HEK293 (cell line): ENCODE measurements at regions not wholly inside any gene's neighbourhood (a gene's known extent, or its start where the extent isn't known, plus 50 kb on each side); places are given as distances from the start of the nearest gene placed in this dataset.

Experiments
- KLF8 ChIP-seq: fragments of 450-650 bp; formaldehyde crosslinking; IDR thresholded peaks from 2 replicates; pipeline ENCODE4 v1.5.1; 2016; ENCODE audit warnings: missing biosample characterization, missing genetic modification characterization
- PBX3 ChIP-seq: sonication (generic); formaldehyde crosslinking; IDR thresholded peaks from 2 replicates; pipeline ENCODE4 v1.8.1; 2022; ENCODE audit warnings: mild to moderate bottlenecking, moderate library complexity, missing genetic modification reagents
- SCRT2 ChIP-seq: fragments of 450-650 bp; formaldehyde crosslinking; IDR thresholded peaks from 2 replicates; pipeline ENCODE4 v1.5.1; 2016; ENCODE audit warnings: missing biosample characterization, missing genetic modification characterization
- ZNF26 ChIP-seq: fragments of 450-650 bp; formaldehyde crosslinking; IDR thresholded peaks from 2 replicates; pipeline ENCODE4 v1.5.1; 2016; ENCODE audit warnings: missing biosample characterization, missing genetic modification characterization
- ZNF404 ChIP-seq: fragments of 450-650 bp; formaldehyde crosslinking; IDR thresholded peaks from 2 replicates; pipeline ENCODE4 v1.5.1; 2017; ENCODE audit warnings: missing biosample characterization, missing genetic modification characterization
- TF ChIP-seq, protein P1 (sequence below): fragments of 450-650 bp; formaldehyde crosslinking; IDR thresholded peaks from 2 replicates; pipeline ENCODE4 v1.5.1; 2016; ENCODE audit warnings: missing biosample characterization, missing genetic modification characterization

DNA sequence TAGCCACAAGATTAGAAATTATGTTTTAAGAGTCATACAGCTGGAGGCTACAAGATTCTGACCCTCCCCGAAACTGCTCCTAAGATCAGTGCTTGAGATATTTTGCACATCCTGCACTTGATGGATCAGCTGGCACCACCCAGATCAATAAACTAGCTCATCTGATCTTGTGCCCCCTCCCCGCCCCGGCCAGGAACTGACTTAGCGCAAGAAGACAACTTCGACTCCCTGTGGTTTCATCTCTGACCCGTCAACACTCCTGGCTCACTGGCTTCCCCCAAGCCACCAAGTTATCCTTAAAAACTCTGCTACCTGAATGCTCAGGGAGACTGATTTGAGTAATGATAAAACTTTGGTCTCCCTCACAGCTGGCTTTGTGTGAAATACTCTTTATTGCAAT, 73.5 kb upstream of the NPSR1 start:
- TF ChIP-seq ZNF404 (tag by site-specific recombination) (no peak), KLF8 (tag by site-specific recombination) (no peak), PBX3 (CRISPR knock-in tag) (no peak), ZNF26 (tag by site-specific recombination) (no peak), SCRT2 (tag by site-specific recombination) (no peak)
- TF ChIP-seq, protein P1, sequence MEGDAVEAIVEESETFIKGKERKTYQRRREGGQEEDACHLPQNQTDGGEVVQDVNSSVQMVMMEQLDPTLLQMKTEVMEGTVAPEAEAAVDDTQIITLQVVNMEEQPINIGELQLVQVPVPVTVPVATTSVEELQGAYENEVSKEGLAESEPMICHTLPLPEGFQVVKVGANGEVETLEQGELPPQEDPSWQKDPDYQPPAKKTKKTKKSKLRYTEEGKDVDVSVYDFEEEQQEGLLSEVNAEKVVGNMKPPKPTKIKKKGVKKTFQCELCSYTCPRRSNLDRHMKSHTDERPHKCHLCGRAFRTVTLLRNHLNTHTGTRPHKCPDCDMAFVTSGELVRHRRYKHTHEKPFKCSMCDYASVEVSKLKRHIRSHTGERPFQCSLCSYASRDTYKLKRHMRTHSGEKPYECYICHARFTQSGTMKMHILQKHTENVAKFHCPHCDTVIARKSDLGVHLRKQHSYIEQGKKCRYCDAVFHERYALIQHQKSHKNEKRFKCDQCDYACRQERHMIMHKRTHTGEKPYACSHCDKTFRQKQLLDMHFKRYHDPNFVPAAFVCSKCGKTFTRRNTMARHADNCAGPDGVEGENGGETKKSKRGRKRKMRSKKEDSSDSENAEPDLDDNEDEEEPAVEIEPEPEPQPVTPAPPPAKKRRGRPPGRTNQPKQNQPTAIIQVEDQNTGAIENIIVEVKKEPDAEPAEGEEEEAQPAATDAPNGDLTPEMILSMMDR (tag by site-specific recombination), result no peak
